T-cell (primary cell): ENCODE measurements at regions not wholly inside any gene's neighbourhood (a gene's known extent, or its start where the extent isn't known, plus 50 kb on each side); places are given as distances from the start of the nearest gene placed in this dataset.
"Not testable (repeated sequence)": the region's sequence is repeated elsewhere in the genome, so short reads cannot be mapped to it uniquely, and the experiment has no call there.

Source experiments
- ATAC-seq, 4 experiments: fragments of 200-7000 bp in 3 of 4; fragments of 150-1000 bp in 1 of 4; cut with Tn5 transposase; replicated peaks in 1 of 4; 1 replicate in 3 of 4; 2 replicates in 1 of 4; pipeline ENCODE4 v1.10.0; 2021; ENCODE audit warnings: moderate library complexity in 3 of 4, mild to moderate bottlenecking in 2 of 4, moderate number of reproducible peaks in 1 of 4
- CTCF ChIA-PET, 2 donors: fragments of 300-600 bp; sonication (Branson Sonifier 250); formaldehyde crosslinking; loops; one replicate each; lab custom pipeline; 2022; ENCODE audit warnings: antibody characterized with exemption in 2 of 2; lab: Charles Lee
- POLR2A ChIA-PET, 2 donors: fragments of 300-600 bp; sonication (Branson Sonifier 250); formaldehyde crosslinking; loops; one replicate each; lab custom pipeline; 2022; ENCODE audit warnings: antibody characterized with exemption in 2 of 2; lab: Charles Lee
- DNase-seq, 35 experiments: peaks; one replicate each; pipeline versions ENCODE4 v3.0.0 to v3.0.0-alpha.2; 2013 to 2023
- H3K27ac ChIP-seq: one replicate; pipeline ENCODE4 v1.5.1; 2013; ENCODE audit warnings: low read length
- H3K27me3 ChIP-seq, 2 experiments: replicated peaks in 1 of 2; 1 replicate in 1 of 2; 2 replicates in 1 of 2; pipeline versions ENCODE4 v1.6.1 to v1.7.0; 2013; ENCODE audit warnings: low read length in 1 of 2, mixed read lengths in 1 of 2; ENCODE audit not compliant: control insufficient read depth in 2 of 2, insufficient read depth in 2 of 2; ENCODE audit errors: extremely low read depth in 1 of 2
- H3K36me3 ChIP-seq, 2 donors: 1 replicate in 1 of 2; 2 replicates in 1 of 2; pipeline versions ENCODE4 v1.6.1 to v1.7.0; 2013; ENCODE audit warnings: low read length in 1 of 2; ENCODE audit not compliant: control insufficient read depth in 2 of 2, insufficient read depth in 1 of 2; ENCODE audit errors: extremely low read depth in 1 of 2
- H3K4me1 ChIP-seq, 2 experiments: 1 replicate in 1 of 2; 2 replicates in 1 of 2; pipeline versions ENCODE4 v1.6.1 to v1.7.0; 2013; ENCODE audit warnings: low read length in 2 of 2, mixed read lengths in 1 of 2; ENCODE audit not compliant: insufficient read depth in 2 of 2, control insufficient read depth in 1 of 2; ENCODE audit errors: extremely low read depth in 1 of 2
- H3K4me3 ChIP-seq, 2 donors: 1 replicate in 1 of 2; 2 replicates in 1 of 2; pipeline versions ENCODE4 v1.5.1 to v1.7.0; 2013; ENCODE audit warnings: mild to moderate bottlenecking in 2 of 2, low read length in 1 of 2, moderate library complexity in 1 of 2; ENCODE audit not compliant: control insufficient read depth in 1 of 2; ENCODE audit errors: extremely low read depth in 1 of 2
- H3K9me3 ChIP-seq: 2 replicates; pipeline ENCODE4 v1.7.0; 2013
- H3K27ac Mint-ChIP-seq, 2 donors: one replicate each; pipeline ENCODE4 v1.8.0; 2020 to 2021; ENCODE audit warnings: mild to moderate bottlenecking in 2 of 2, mixed read lengths in 2 of 2
- H3K27me3 Mint-ChIP-seq, 2 donors: one replicate each; pipeline ENCODE4 v1.8.0; 2021 to 2022; ENCODE audit warnings: mixed read lengths in 2 of 2
- H3K36me3 Mint-ChIP-seq: one replicate; pipeline ENCODE4 v1.8.0; 2021; ENCODE audit warnings: mixed read lengths
- H3K4me1 Mint-ChIP-seq, 3 donors: one replicate each; pipeline ENCODE4 v1.8.0; 2020 to 2022; ENCODE audit warnings: mixed read lengths in 3 of 3, mild to moderate bottlenecking in 1 of 3
- H3K4me3 Mint-ChIP-seq, 3 donors: one replicate each; pipeline ENCODE4 v1.8.0; 2020 to 2022; ENCODE audit warnings: mild to moderate bottlenecking in 3 of 3, mixed read lengths in 3 of 3, moderate library complexity in 3 of 3
- H3K9me3 Mint-ChIP-seq, 3 donors: one replicate each; pipeline ENCODE4 v1.8.0; 2020 to 2022; ENCODE audit warnings: mixed read lengths in 3 of 3
- WGBS: methylation state at CpG from one replicate; pipeline ENCODE4 v1.1.5; 2013; ENCODE audit warnings: missing lambda C conversion rate; ENCODE audit not compliant: insufficient coverage; 5-methylcytosine and 5-hydroxymethylcytosine counted together

DNA sequence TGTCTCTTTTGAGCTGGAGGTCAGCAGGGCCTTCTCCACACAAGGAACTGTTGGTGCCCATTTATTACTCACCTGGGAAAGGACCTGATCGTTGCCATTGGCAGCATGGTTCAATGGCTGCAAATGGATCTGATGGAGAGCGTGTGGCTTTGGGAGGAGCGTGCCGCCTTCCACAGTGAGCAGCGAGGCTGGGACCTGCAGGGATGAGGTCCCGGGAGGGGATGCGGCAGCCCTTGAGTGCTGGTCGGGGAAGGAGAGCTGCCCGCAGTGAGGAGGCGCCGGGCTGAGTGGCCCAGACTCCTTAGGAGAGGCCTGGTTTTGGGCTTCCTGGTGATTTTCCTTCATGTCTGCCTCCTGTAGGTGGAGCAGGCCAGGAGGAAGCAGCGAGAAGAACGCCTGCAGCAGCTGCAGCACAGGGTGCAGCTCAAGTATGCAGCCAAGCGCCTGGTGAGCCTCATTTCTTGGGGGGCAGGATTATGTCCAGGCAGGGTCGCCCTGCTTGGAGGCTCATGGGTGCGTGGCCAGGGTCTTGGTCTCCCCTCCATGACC, 86.0 kb upstream of the PZP start:
- H3K4me3 Mint-ChIP-seq, H3K9me3 ChIP-seq: not testable (repeated sequence)
- WGBS, result 100% methylated on average over 2 of the region's 16 CpGs

DNA sequence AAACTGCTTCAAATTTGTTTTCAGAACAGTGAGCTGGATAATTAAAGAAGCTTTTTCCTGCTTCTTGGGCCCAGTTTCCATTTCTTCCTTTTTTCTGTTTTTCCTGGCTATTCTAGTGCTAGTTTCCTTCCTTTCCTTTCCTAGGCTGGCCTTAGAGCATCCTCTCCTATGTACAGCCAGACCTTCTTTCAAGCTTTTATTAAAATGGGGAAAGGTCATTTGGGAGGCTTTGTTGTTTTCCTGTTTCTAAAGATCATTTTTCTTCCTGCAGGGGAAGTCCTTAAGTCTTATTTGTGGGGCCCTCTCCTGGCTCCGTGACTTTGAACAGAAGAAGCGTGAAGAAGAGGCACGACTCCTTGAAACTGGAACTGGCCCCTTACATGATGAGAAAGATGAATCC, 85.2 kb upstream of the PZP start:
- H3K4me1 Mint-ChIP-seq, CTCF ChIA-PET, POLR2A ChIA-PET: not testable (repeated sequence)

More for the DNA sequence above, 86.0 kb upstream of the PZP start:
- H3K4me3 ChIP-seq, DNase-seq, H3K27ac Mint-ChIP-seq, H3K36me3 ChIP-seq, CTCF ChIA-PET, H3K27me3 Mint-ChIP-seq, H3K4me1 Mint-ChIP-seq, H3K27me3 ChIP-seq, H3K36me3 Mint-ChIP-seq, POLR2A ChIA-PET, H3K27ac ChIP-seq, ATAC-seq, H3K4me1 ChIP-seq, H3K9me3 Mint-ChIP-seq: not testable (repeated sequence)

DNA sequence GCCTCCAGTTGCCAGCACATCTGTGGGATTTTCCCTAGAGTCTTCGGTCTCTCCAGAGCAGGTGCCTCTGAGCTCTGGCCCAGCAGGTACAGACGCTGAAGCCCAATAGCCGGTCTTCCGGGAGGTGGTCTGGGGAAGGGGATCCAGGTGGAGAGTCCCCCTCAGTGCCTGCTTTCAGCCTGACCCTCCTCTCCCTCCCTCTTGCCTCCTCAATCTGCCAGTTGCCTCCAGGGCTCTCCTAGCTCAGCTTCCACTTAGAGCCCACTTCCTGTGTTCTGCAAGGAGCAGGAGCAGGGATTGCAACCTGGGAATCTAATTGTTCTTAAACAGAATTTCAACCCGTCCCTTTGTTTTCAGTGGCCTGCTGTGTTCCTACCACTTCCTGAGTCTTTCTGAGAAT, 81.8 kb upstream of the PZP start:
- DNase-seq, H3K27me3 ChIP-seq, H3K4me3 Mint-ChIP-seq, H3K4me3 ChIP-seq, H3K27ac Mint-ChIP-seq, H3K27me3 Mint-ChIP-seq, H3K36me3 ChIP-seq, H3K4me1 ChIP-seq, CTCF ChIA-PET, H3K27ac ChIP-seq, H3K9me3 ChIP-seq, H3K36me3 Mint-ChIP-seq, H3K4me1 Mint-ChIP-seq, POLR2A ChIA-PET, H3K9me3 Mint-ChIP-seq: not testable (repeated sequence)
- WGBS, result no CpG with 5 or more reads among the region's 5 CpGs
- ATAC-seq, result peak in 1 of 4 experiments; percentile 17

More for the DNA sequence above, 85.2 kb upstream of the PZP start:
- H3K36me3 ChIP-seq, ATAC-seq, H3K4me3 ChIP-seq, DNase-seq, H3K4me1 ChIP-seq, H3K27me3 ChIP-seq, H3K27me3 Mint-ChIP-seq, H3K36me3 Mint-ChIP-seq, H3K27ac ChIP-seq, H3K9me3 ChIP-seq, H3K9me3 Mint-ChIP-seq, H3K4me3 Mint-ChIP-seq, H3K27ac Mint-ChIP-seq: not testable (repeated sequence)
- no CpG with 5 or more reads among the region's 3 CpGs for WGBS

DNA sequence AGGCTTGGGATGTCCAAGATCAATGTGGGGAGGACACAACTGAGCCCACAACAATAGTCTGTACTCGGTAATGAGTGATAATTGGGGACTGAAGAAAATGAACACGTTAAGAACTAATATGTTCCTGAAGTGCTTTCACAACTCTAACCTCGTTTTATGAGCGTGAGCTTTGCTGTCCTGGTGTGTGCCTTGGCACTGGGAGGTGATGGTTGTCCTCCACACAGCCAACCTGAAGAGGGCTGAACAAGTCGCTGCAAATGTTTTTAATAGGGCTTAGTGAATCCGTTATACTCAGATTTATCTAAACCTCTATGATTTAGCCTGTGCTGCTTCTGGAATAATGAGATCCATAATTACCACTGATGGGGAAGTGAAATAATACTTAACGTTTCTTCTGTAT, 76.5 kb upstream of the PZP start:
- H3K27ac ChIP-seq, ATAC-seq, H3K4me1 Mint-ChIP-seq, CTCF ChIA-PET, H3K4me3 ChIP-seq, H3K4me1 ChIP-seq, DNase-seq, POLR2A ChIA-PET, H3K36me3 ChIP-seq, H3K27me3 ChIP-seq, H3K9me3 Mint-ChIP-seq, H3K36me3 Mint-ChIP-seq, H3K27me3 Mint-ChIP-seq, H3K9me3 ChIP-seq: not testable (repeated sequence)
- Mint-ChIP-seq H3K4me3 (peak overlapping the region in 1 of 3 donors; percentile 96), H3K27ac (peak overlapping the region in 1 of 2 donors; percentile 43)
- no CpG with 5 or more reads among the region's 7 CpGs for WGBS

DNA sequence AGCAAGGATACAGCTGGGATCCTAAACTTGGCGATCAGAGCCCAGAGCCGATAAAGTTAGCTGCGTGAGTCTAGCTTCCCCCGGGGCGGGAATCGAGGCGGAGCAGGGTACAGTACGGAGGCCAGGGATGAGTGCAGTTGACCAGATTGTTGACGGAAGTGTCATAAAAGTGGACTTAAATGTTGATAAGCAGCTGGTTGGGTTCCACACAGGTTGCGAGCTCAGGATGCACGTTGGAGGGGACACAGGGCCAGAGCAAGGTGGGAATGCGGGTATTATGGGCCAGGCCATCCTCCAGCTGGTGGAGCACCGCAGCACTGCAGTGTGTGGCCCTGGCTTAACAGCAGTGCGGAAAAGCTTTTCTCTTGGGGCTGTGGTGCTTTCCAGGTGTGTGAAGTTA, 76.0 kb upstream of the PZP start:
- H3K27me3 ChIP-seq, H3K36me3 Mint-ChIP-seq, POLR2A ChIA-PET, H3K4me1 ChIP-seq, CTCF ChIA-PET, H3K4me1 Mint-ChIP-seq, H3K27me3 Mint-ChIP-seq, H3K9me3 ChIP-seq, H3K36me3 ChIP-seq, H3K9me3 Mint-ChIP-seq: not testable (repeated sequence)
- WGBS, result 3% methylated on average over 9 of the region's 14 CpGs
- H3K4me3 ChIP-seq, result peak overlapping the region in 1 of 2 donors; percentile 67
- peak in 2 of 4 experiments; percentile 35 to 49 for ATAC-seq
- Mint-ChIP-seq H3K4me3 (peak overlapping the region in 2 of 3 donors; percentile 93 to 96), H3K27ac (peak overlapping the region in 1 of 2 donors; percentile 94)
- peak in 8 of 35 experiments; percentile 1 to 19 (median 8) for DNase-seq
- peak overlapping the region; percentile 27 for H3K27ac ChIP-seq

DNA sequence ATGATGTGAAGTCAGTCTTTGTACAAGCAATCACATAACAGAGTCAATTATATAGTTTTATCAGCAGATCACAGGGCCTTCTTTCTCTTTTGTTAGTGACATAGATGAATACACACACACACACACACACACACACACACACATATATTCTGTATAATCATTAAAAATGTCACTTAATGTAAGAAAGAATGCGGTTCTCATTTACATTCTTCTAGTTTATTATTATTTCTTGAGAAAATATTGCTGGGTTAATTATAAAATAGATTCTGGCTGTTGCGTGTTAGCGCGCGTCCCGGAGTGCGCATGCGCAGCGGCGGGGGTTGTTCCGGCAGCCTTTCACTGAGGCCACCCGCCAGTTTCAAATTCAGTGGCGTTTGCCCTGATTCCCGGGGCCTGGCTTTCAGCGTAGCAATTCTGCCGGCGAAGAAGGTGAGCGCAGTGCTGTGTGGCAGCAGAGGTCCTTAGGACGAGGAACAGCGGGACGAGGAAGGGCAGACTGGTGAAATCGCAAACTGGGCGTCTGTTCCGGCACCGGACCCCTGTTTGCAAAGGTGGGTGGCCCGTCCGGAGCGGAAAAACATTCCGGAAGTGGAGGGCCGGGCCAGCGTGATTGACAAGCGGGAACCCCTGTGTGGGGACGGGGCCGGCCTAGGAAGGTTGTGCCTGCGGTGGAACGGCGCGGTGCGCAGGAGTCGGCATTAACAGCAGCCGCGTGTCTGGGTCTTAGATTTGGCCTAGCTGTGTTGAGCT, 75.3 kb upstream of the PZP start:
- H3K4me1 ChIP-seq, H3K4me1 Mint-ChIP-seq, H3K27me3 ChIP-seq, H3K36me3 ChIP-seq, H3K27me3 Mint-ChIP-seq, H3K9me3 Mint-ChIP-seq, POLR2A ChIA-PET, H3K36me3 Mint-ChIP-seq, CTCF ChIA-PET, H3K9me3 ChIP-seq: not testable (repeated sequence)
- under 1% methylated on average over 28 of the region's 42 CpGs for WGBS
- H3K4me3 ChIP-seq, result peak overlapping the region; percentile 25 to 67
- H3K27ac ChIP-seq, result peak overlapping the region; percentile 27
- H3K27ac Mint-ChIP-seq, result peak overlapping the region in 1 of 2 donors; percentile 94
- ATAC-seq (peak; percentile 64 to 94 (median 66)), DNase-seq (peak; percentile 41 to 90 (median 75))
- peak overlapping the region; percentile 77 to 96 (median 93) for H3K4me3 Mint-ChIP-seq
